Activated CD8-positive, alpha-beta T cell treated with anti-CD3 and anti-CD28 coated beads, Interleukin-2, amount 10 ng/mL, durations not matched to agents 7 days and 5 days (primary cell): ENCODE measurements at regions not wholly inside any gene's neighbourhood (a gene's known extent, or its start where the extent isn't known, plus 50 kb on each side); places are given as distances from the start of the nearest gene placed in this dataset.

Experiments
- ATAC-seq: fragments of 150-1000 bp; cut with Tn5 transposase; one replicate; pipeline ENCODE4 v1.10.0; 2021; ENCODE audit warnings: moderate library complexity
- CTCF ChIA-PET: fragments of 350-600 bp; sonication (Branson Sonifier 250); formaldehyde crosslinking; loops from one replicate; lab custom pipeline; 2021; ENCODE audit warnings: antibody characterized with exemption; lab: Charles Lee
- POLR2A ChIA-PET: fragments of 350-600 bp; sonication (Branson Sonifier 250); formaldehyde crosslinking; loops from one replicate; lab custom pipeline; 2021; ENCODE audit warnings: antibody characterized with exemption; lab: Charles Lee
- DNase-seq: peaks from one replicate; pipeline ENCODE4 v3.0.0-alpha.2; 2020
- H3K27ac Mint-ChIP-seq: one replicate; pipeline ENCODE4 v1.8.0; 2021; ENCODE audit warnings: mild to moderate bottlenecking, mixed read lengths
- H3K27me3 Mint-ChIP-seq: one replicate; pipeline ENCODE4 v1.8.0; 2021; ENCODE audit warnings: low read depth, mixed read lengths
- H3K36me3 Mint-ChIP-seq: one replicate; pipeline ENCODE4 v1.8.0; 2021; ENCODE audit warnings: low read depth, mixed read lengths
- H3K4me1 Mint-ChIP-seq: one replicate; pipeline ENCODE4 v1.8.0; 2021; ENCODE audit warnings: low read depth, mixed read lengths
- H3K4me3 Mint-ChIP-seq: one replicate; pipeline ENCODE4 v1.8.0; 2021; ENCODE audit warnings: mild to moderate bottlenecking, mixed read lengths
- H3K9me3 Mint-ChIP-seq: one replicate; pipeline ENCODE4 v1.8.0; 2022; ENCODE audit warnings: mixed read lengths; ENCODE audit not compliant: insufficient read depth

DNA sequence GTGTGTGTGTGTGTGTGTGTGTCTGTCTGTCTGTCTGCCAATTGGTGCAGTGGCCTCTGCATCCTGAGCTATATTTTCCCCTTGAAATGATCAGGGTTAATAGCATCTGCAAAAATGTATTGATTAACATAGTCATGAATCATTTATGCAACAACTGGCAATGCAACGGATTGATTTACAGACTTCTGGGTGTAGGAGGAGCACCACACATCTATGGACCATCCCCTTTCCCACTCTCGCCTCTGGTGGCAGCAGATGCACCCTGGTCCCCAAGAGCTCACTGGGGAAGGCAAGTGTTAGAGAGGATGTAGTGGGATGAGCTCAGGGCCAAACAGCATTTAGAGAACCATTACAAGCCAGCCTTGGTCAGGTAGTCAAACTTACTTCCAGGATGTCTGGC, 272.7 kb upstream of the C2CD4B start:
- H3K9me3 Mint-ChIP-seq: no peaks in the 10 kb centered on the region
- no peak for ATAC-seq

DNA sequence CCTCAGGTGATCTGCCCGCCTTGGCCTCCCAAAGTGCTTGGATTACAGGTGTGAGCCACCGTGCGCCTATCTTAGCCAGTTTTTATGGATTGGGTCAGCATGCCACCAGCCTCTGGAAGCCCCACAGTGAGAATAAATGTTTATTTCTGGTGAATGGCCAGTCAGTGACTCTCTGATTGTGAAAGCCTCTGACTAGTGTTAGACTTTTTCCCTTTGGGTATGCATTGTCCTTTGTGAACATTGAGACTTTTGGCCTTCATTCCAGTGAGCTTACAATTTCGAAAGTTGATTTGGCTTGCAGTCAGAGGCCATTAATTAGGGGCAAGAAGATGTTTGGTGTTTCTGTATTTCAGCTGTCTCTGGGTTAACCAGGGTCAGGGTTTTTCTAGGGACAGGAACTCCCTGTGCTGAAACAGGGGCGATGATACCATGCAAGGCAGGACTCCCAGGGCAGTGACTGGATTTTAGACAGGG, 274.5 kb upstream of the C2CD4B start:
- Mint-ChIP-seq H3K4me3 (no peak overlapping the region), H3K9me3 (no peaks in the 10 kb centered on the region), H3K4me1 (no peaks in the 10 kb centered on the region), H3K36me3 (no peaks in the 10 kb centered on the region), H3K27ac (no peak overlapping the region), H3K27me3 (no peaks in the 10 kb centered on the region)
- ChIA-PET CTCF (no interaction called here), POLR2A (no interaction called here)
- DNase-seq: no peak
- ATAC-seq: no peak

More for the DNA sequence above, 272.7 kb upstream of the C2CD4B start:
- Mint-ChIP-seq H3K36me3 (no peaks in the 10 kb centered on the region), H3K27me3 (no peaks in the 10 kb centered on the region), H3K4me3 (no peak overlapping the region), H3K27ac (no peak overlapping the region), H3K4me1 (no peaks in the 10 kb centered on the region)
- no peak for DNase-seq
- POLR2A ChIA-PET: no interaction called here
- CTCF ChIA-PET: no interaction called here

DNA sequence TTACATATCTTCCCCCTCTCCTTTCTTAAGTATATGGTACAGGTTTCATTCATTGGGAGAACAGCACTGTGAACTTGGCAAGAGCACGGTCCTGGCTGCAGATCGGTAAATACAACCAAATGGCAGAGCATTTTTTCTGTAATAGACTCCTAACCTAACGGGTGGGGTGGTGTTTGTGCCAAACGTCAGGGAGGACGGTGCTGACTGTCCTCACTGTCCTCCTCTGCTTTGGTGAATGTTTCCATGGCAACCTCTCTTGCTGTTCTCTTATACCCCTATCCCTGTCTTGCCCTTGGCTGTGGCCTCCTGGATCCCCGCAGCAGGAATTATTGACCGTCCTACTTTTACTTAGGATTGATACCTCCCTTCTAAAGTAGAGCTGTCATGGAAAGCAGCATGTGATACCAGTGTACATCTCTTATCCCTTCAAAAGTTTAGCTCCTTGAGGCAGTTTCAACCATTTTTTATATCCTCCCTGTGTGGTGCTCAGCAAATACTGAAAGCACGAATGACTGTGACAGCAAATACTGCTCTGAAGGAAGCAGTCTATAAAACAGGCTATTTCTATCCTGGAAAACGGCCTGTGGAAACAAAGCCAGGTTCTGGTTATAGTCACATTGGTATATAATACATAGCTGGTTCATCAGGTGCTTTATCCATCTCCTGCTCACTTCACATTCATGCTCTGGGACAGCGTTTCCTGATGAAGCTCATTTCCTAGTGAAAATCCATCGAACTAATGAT, 275.4 kb upstream of the C2CD4B start:
- ChIA-PET POLR2A (no interaction called here), CTCF (no interaction called here)
- H3K36me3 Mint-ChIP-seq: no peaks in the 10 kb centered on the region
- H3K4me3 Mint-ChIP-seq: no peak overlapping the region
- H3K27me3 Mint-ChIP-seq: no peaks in the 10 kb centered on the region
- H3K9me3 Mint-ChIP-seq: no peaks in the 10 kb centered on the region
- H3K27ac Mint-ChIP-seq: no peak overlapping the region
- no peaks in the 10 kb centered on the region for H3K4me1 Mint-ChIP-seq
- ATAC-seq (no peak), DNase-seq (no peak)

DNA sequence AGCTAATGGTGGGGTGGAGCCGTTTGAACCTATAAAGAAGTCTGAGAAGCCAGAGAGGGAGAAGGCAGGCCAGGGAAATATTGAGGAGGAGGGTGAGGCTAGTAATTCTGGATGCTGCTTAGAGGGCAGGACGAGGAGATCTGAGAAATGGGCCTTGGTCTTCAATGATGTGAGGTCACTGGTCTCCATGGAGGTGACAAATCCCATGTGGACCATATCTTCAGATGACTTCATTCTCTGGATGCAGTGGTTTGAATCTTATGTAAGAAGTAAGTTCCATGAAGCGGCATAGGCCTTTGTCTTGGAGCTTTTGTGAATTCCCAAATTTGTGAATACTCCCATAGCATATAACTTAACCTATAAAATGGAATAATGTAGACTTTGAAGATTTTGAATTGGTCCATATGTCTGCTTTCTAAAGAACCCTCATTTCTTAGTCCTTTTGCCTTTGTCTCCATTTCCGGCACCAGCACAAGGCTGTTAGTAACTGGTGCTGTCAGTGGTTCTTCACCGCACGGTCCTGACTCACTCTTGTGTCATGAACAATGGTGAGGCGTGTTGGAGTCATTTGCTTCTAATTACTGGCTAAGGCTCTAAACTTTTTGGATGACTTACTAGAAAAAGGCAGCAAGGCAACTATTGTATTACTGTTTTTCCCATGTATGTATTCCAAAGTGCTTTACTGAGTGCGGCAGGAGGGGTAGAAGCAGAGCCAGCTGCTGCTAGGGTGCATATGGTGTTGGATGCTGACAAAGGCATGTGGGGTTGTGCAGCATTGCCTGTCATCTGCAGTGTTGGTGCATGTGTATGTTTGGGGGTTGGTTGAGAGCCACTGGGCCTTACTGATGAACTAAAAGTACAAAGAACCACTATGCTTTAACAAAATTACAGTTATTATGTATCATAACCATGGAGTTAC, 279.3 kb upstream of the C2CD4B start:
- Mint-ChIP-seq H3K4me1 (no peaks in the 10 kb centered on the region), H3K9me3 (no peaks in the 10 kb centered on the region), H3K4me3 (no peak overlapping the region), H3K36me3 (no peaks in the 10 kb centered on the region), H3K27me3 (no peaks in the 10 kb centered on the region), H3K27ac (no peak overlapping the region)
- ChIA-PET CTCF (no interaction called here), POLR2A (no interaction called here)
- ATAC-seq: no peak
- DNase-seq: no peak

DNA sequence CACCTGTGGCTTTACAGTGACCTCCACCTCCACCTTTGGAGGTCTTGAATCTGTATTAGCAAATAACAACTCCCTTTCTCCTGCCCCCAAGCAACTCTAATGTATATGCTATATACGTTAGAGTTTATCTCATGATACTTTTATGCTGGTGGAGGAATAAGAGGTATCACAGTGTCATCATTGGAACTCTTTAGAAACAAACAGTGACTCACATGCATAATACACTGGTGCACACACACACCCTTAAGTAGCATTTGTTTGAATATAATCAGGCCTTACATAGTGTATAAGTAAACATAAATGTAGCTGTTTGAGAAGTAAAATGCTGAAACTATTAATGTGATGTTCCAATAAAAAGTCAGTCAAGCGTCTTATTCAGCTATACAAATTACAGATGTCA, 280.2 kb upstream of the C2CD4B start:
- ChIA-PET POLR2A (no interaction called here), CTCF (no interaction called here)
- Mint-ChIP-seq H3K4me1 (no peaks in the 10 kb centered on the region), H3K27ac (no peak overlapping the region), H3K27me3 (no peaks in the 10 kb centered on the region), H3K36me3 (no peaks in the 10 kb centered on the region), H3K4me3 (no peak overlapping the region), H3K9me3 (no peaks in the 10 kb centered on the region)
- ATAC-seq (no peak), DNase-seq (no peak)

DNA sequence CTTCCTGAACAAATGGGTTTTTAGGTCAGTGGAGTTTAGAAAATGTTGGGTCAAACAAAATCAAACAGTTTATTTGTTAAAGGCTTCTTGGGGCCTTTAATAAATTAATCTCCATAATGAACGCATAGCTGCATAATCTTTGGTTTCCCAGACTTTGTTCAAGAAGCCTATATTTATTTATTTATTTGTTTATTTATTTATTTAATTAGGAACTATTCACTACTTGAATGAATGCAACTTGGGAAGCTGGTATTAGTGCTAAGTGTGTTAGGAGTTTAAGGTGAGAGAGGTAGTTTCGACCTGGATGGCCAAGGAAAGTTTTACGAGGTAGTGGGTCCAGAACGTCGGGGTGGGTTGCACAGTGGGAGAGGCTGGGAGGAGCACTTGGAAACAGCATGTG, 281.9 kb upstream of the C2CD4B start:
- ChIA-PET POLR2A (no interaction called here), CTCF (no interaction called here)
- Mint-ChIP-seq H3K36me3 (no peaks in the 10 kb centered on the region), H3K9me3 (no peaks in the 10 kb centered on the region), H3K4me3 (no peak overlapping the region), H3K4me1 (no peaks in the 10 kb centered on the region), H3K27ac (no peak overlapping the region), H3K27me3 (no peaks in the 10 kb centered on the region)
- DNase-seq (no peak), ATAC-seq (no peak)

DNA sequence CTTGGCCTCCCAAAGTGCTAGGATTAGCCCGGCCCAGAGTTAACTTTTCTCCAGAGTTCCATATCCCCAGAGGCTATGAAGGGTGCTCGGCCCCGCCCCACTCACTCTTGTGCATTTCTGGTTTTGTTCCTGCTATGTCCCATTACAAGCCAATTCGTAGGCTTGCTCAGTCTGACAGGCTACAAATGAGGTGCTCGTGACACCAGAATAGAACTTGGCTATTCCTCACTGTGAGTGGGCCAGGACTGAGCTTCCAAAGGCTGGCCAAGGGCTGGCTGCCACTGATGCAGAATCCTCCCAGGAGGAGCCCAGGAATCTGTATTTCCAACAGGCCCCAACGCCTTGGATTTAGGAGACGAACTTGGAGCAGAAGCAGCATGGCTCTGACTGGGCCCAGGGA, 282.7 kb upstream of the C2CD4B start:
- no peak for ATAC-seq
- H3K4me3 Mint-ChIP-seq: no peak overlapping the region
- H3K9me3 Mint-ChIP-seq: no peaks in the 10 kb centered on the region
- no peaks in the 10 kb centered on the region for H3K4me1 Mint-ChIP-seq
- H3K27ac Mint-ChIP-seq: no peak overlapping the region
- H3K36me3 Mint-ChIP-seq: no peaks in the 10 kb centered on the region
- H3K27me3 Mint-ChIP-seq: no peaks in the 10 kb centered on the region
- POLR2A ChIA-PET: no interaction called here
- CTCF ChIA-PET: no interaction called here
- DNase-seq: no peak

DNA sequence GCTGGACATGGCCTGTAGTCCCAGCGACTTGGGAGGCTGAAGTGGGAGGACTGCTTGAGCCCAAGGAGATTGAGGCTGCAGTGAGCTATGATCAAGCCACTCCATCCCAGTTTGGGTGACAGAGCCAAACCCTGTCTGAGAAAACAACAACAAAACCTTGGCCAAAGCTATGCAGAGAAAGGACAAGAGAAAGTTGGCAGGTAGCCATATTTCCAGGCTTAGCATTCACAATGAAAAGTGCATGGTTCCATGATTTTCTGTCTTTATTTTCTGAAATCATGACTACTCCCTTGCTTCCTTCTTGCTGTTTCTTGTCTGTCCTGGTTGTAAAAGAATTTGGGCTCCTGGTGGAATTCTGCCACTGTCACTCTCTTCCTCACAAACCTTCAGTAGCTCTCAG, 284.6 kb upstream of the C2CD4B start:
- POLR2A ChIA-PET: interaction anchor here (0.7 kb wide), 1 partner anchor 110 kb away, joined by 6 read pairs; no protein-coding TSS in a partner anchor
- no peaks in the 10 kb centered on the region for H3K9me3 Mint-ChIP-seq
- H3K4me1 Mint-ChIP-seq: no peaks in the 10 kb centered on the region
- H3K27me3 Mint-ChIP-seq: no peaks in the 10 kb centered on the region
- CTCF ChIA-PET: no interaction called here
- DNase-seq: no peak
- H3K27ac Mint-ChIP-seq: no peak overlapping the region
- ATAC-seq: no peak
- no peak overlapping the region for H3K4me3 Mint-ChIP-seq
- H3K36me3 Mint-ChIP-seq: no peaks in the 10 kb centered on the region

DNA sequence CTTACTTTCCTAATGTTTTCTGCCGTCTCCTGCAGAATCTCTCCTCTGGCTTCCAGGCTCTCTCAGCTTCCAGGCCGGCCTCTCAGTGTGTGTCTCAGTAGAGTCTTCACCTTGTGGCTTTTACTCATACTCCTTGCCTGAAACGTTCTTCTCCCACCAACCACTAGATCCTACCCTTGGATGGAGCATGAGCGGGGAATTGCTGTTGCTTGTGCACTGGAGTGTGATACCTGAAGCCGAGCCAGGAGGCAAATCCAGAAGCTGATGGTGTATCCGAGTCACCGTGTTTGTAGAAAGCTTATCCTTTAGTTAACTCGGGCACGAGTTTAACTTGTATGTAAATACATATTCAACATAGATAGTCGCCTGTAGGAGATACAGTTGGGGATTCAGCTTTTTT, 285.0 kb upstream of the C2CD4B start:
- H3K9me3 Mint-ChIP-seq: no peaks in the 10 kb centered on the region
- DNase-seq: no peak
- H3K27ac Mint-ChIP-seq: no peak overlapping the region
- H3K27me3 Mint-ChIP-seq: no peaks in the 10 kb centered on the region
- ATAC-seq: no peak
- H3K4me1 Mint-ChIP-seq: no peaks in the 10 kb centered on the region
- H3K36me3 Mint-ChIP-seq: no peaks in the 10 kb centered on the region
- no peak overlapping the region for H3K4me3 Mint-ChIP-seq
- CTCF ChIA-PET: no interaction called here
- POLR2A ChIA-PET: interaction anchor here (0.7 kb wide), 1 partner anchor 110 kb away, joined by 6 read pairs; no protein-coding TSS in a partner anchor

DNA sequence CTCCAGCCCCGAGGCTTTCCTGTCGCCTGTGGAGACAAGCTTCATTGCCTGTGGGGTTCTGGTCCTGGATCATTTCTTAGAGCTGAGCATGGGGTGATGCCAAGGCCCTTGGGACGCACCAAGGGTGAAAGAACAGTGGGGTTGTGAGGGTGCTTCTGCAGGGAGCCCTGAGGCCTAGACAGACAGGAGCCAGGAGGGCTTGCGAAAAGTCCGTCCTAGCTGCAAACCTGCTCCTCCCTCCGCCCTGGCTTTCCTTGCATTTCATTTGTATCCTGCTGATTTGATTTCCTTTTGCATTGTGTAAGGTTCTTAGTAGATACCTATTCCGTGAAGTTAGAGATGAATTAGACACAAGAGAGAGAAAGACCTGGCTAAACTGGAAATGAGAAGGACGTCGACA, 286.9 kb upstream of the C2CD4B start:
- ChIA-PET POLR2A (no interaction called here), CTCF (no interaction called here)
- H3K4me3 Mint-ChIP-seq: no peak overlapping the region

DNA sequence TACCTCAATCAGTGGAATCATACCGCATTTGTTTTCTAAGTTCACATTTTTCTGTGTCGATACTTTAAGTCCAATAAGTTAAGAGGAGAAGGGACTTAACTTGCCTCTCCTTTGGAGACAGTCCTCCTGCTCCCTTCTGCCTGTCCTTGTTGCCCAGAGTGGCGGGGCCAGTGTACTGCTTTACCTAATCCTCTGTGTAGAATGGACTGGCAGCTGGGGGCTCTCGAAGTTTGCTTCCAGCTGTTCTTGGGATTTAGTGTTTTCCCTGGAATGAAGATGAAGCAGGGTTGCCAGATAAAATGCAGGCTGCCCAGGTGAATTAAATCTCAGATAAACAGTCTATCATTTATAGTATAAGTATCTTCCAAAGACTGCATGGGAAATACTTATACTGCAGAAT, 287.6 kb upstream of the C2CD4B start:
- H3K9me3 Mint-ChIP-seq: no peaks in the 10 kb centered on the region
- DNase-seq: no peak
- H3K36me3 Mint-ChIP-seq: no peaks in the 10 kb centered on the region
- POLR2A ChIA-PET: no interaction called here
- H3K27ac Mint-ChIP-seq: no peak overlapping the region
- H3K4me1 Mint-ChIP-seq: no peaks in the 10 kb centered on the region
- no peaks in the 10 kb centered on the region for H3K27me3 Mint-ChIP-seq
- H3K4me3 Mint-ChIP-seq: no peak overlapping the region
- ATAC-seq: no peak
- CTCF ChIA-PET: no interaction called here

More for the DNA sequence above, 286.9 kb upstream of the C2CD4B start:
- ATAC-seq (no peak), DNase-seq (no peak)
- no peaks in the 10 kb centered on the region for H3K4me1 Mint-ChIP-seq
- H3K36me3 Mint-ChIP-seq: no peaks in the 10 kb centered on the region
- H3K27ac Mint-ChIP-seq: no peak overlapping the region
- H3K9me3 Mint-ChIP-seq: no peaks in the 10 kb centered on the region
- H3K27me3 Mint-ChIP-seq: no peaks in the 10 kb centered on the region

DNA sequence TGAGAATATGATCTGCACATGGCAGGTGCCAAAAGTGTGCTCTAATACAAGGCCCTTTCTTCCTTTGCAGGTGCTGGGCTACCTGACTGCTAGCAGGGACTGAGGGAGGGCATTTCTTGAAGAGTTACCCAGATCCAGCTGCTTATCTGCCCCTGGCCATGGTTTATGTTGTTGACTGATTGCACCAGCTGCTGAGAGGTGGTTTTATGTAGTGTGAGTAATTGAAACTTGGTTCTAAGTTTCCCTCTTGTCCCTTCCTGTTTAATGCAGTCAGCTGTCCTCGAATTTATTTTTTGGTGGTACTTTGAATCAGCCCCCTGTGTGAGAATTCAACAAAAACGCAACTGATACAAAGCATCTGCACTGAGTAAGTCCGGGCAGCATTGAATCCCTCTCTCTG, 288.3 kb upstream of the C2CD4B start:
- ChIA-PET CTCF (no interaction called here), POLR2A (no interaction called here)
- ATAC-seq (no peak), DNase-seq (no peak)
- Mint-ChIP-seq H3K4me3 (no peak overlapping the region), H3K9me3 (no peaks in the 10 kb centered on the region), H3K36me3 (no peaks in the 10 kb centered on the region), H3K27me3 (no peaks in the 10 kb centered on the region), H3K27ac (no peak overlapping the region), H3K4me1 (no peaks in the 10 kb centered on the region)
